Activated CD8-positive, alpha-beta T cell treated with anti-CD3 and anti-CD28 coated beads for 36 hours (primary cell): ENCODE measurements at regions not wholly inside any gene's neighbourhood (a gene's known extent, or its start where the extent isn't known, plus 50 kb on each side); places are given as distances from the start of the nearest gene placed in this dataset.
A peak's percentile ranks its signal among the peaks of the same experiment; 100 is the strongest.

Experiments used
- ATAC-seq: fragments of 200-7000 bp; cut with Tn5 transposase; one replicate; pipeline ENCODE4 v1.10.0; 2021; ENCODE audit warnings: mild to moderate bottlenecking, moderate library complexity
- CTCF ChIA-PET: fragments of 350-600 bp; sonication (Branson Sonifier 250); formaldehyde crosslinking; loops from one replicate; lab custom pipeline; 2021; ENCODE audit warnings: antibody characterized with exemption; lab: Charles Lee
- POLR2A ChIA-PET: fragments of 350-600 bp; sonication (Branson Sonifier 250); formaldehyde crosslinking; loops from one replicate; lab custom pipeline; 2021; ENCODE audit warnings: antibody characterized with exemption; lab: Charles Lee
- DNase-seq: peaks from one replicate; pipeline ENCODE4 v3.0.0-alpha.2; 2020
- H3K27ac Mint-ChIP-seq: one replicate; pipeline ENCODE4 v1.8.0; 2021; ENCODE audit warnings: mild to moderate bottlenecking, mixed read lengths
- H3K27me3 Mint-ChIP-seq: one replicate; pipeline ENCODE4 v1.8.0; 2021; ENCODE audit warnings: mixed read lengths
- H3K36me3 Mint-ChIP-seq: one replicate; pipeline ENCODE4 v1.8.0; 2021; ENCODE audit warnings: low read depth, mixed read lengths
- H3K4me1 Mint-ChIP-seq: one replicate; pipeline ENCODE4 v1.8.0; 2021; ENCODE audit warnings: low read depth, mixed read lengths
- H3K4me3 Mint-ChIP-seq: one replicate; pipeline ENCODE4 v1.8.0; 2021; ENCODE audit warnings: mild to moderate bottlenecking, moderate library complexity, mixed read lengths
- H3K9me3 Mint-ChIP-seq: one replicate; pipeline ENCODE4 v1.8.0; 2021; ENCODE audit warnings: mixed read lengths
- CTCF ChIP-seq: fragments of 200-600 bp; IDR thresholded peaks from one replicate; pipeline ENCODE4 v1.8.0; 2022; ENCODE audit warnings: antibody characterized with exemption, mild to moderate bottlenecking
- intact Hi-C: fragments of 100-400 bp; cut with micrococcal nuclease; formaldehyde crosslinking; loops from one replicate; pipeline ENCODE4 v1.10.0; 2022

DNA sequence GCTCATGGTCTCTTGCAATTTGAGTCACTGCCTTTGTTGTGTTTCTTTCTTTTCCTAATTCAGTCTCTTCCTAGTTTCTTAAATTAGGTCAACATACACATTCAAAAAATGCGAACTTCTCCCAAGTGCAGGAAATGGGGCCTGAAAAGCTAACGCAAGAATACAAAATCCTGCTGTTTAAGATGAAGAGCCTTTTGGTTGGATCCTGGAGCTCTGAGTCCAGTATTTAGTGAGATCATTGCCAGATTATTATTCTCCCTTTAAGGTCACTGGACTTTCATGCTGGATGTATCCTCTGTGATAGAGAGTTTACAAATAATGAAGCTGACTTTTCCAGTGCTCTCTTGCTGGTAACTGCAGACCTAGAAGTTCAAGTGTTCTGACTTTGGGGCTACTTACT lies 401.9 kb upstream of the MKI67 start:
- ATAC-seq: no peak
- no peak overlapping the region for H3K27ac Mint-ChIP-seq
- no peaks in the 10 kb centered on the region for H3K4me1 Mint-ChIP-seq
- TF ChIP-seq CTCF: no peak
- intact Hi-C loops: loop anchor here (10.0 kb wide), 1 partner anchor 263 kb away; no protein-coding TSS in a partner anchor
- ChIA-PET POLR2A (interaction anchor here (0.6 kb wide), 1 partner anchor 19 kb away, joined by 3 read pairs; no protein-coding TSS in a partner anchor), CTCF (interaction anchor here (1.5 kb wide), 1 partner anchor 259 kb away, joined by 3 read pairs; no protein-coding TSS in a partner anchor)
- no peak for DNase-seq
- no peaks in the 10 kb centered on the region for H3K36me3 Mint-ChIP-seq
- H3K4me3 Mint-ChIP-seq: no peak overlapping the region
- no peaks in the 10 kb centered on the region for H3K9me3 Mint-ChIP-seq
- peaks cover 4% of the 10 kb centered on the region for H3K27me3 Mint-ChIP-seq

GRCh38 chr10:128528781-128529180 lies 402.6 kb upstream of the MKI67 start:
- CTCF ChIA-PET: interaction anchor here (1.5 kb wide), 1 partner anchor 260 kb away, joined by 3 read pairs; no protein-coding TSS in a partner anchor
- intact Hi-C loops: loop anchor here (10.0 kb wide), 1 partner anchor 264 kb away; no protein-coding TSS in a partner anchor
- H3K4me3 Mint-ChIP-seq: no peak overlapping the region

DNA sequence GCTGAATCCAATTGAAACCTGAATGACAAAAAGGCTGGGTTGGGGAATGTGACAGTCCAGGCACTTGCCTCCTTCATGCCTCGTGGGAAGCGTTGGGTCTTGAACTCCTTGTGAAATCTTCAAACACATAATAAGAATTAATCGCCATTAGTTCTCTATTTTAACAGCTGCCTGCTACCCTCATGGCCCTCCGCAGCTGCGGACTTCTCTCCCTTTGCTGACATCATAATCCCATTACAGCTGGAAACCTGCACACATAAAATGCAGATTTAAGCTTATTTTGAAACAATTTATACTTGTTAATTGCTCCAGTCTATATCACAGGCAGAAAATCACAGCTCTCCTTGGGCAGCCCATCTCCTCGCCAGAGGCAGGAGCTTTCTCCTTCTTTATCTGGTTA lies 403.0 kb upstream of the MKI67 start:
- H3K36me3 Mint-ChIP-seq: no peaks in the 10 kb centered on the region
- H3K27me3 Mint-ChIP-seq: peaks cover 6% of the 10 kb centered on the region
- H3K4me1 Mint-ChIP-seq: no peaks in the 10 kb centered on the region
- H3K27ac Mint-ChIP-seq: no peak overlapping the region
- intact Hi-C loops: loop anchor here (10.0 kb wide), 1 partner anchor 264 kb away; no protein-coding TSS in a partner anchor
- no peaks in the 10 kb centered on the region for H3K9me3 Mint-ChIP-seq
- ChIA-PET CTCF (interaction anchor here (1.5 kb wide), 1 partner anchor 260 kb away, joined by 3 read pairs; no protein-coding TSS in a partner anchor), POLR2A (no interaction called here)
- ATAC-seq: no peak
- DNase-seq: no peak
- H3K4me3 Mint-ChIP-seq: no peak overlapping the region
- TF ChIP-seq CTCF: no peak

More at GRCh38 chr10:128528781-128529180, 402.6 kb upstream of the MKI67 start:
- POLR2A ChIA-PET: interaction anchor here (0.6 kb wide), 1 partner anchor 20 kb away, joined by 3 read pairs; no protein-coding TSS in a partner anchor
- Mint-ChIP-seq H3K9me3 (no peaks in the 10 kb centered on the region), H3K36me3 (no peaks in the 10 kb centered on the region), H3K27me3 (peaks cover 6% of the 10 kb centered on the region), H3K4me1 (no peaks in the 10 kb centered on the region), H3K27ac (no peak overlapping the region)
- no peak for TF ChIP-seq CTCF
- ATAC-seq: no peak
- no peak for DNase-seq

DNA sequence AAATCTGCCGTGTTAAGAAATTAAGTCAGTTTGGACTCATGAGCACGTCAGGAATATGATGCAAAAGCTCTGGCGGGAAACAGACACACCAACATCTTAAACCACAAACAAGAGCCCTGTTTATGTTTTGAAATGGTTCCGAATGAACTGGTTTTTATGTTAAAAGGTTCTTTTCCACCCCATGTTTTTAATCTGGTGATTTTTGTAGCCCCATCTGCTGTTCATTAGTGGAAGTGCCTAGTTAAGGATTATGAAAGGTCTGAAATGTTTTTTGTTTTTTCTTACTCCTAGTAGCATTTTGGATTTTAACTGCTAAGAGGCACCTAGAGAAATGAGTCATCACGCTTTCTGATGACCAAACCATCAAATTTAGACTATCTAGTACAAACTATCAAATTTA lies 404.1 kb upstream of the MKI67 start:
- peak; percentile 31 for TF ChIP-seq CTCF
- intact Hi-C loops: no loop called here
- H3K4me3 Mint-ChIP-seq: no peak overlapping the region
- DNase-seq: no peak
- H3K36me3 Mint-ChIP-seq: no peaks in the 10 kb centered on the region
- ChIA-PET CTCF (interaction anchor here (1.0 to 1.5 kb wide), 2 partner anchors 11 to 18 kb away, joined by 3 read pairs; no protein-coding TSS in a partner anchor), POLR2A (no interaction called here)
- H3K27ac Mint-ChIP-seq: no peak overlapping the region
- peaks cover 12% of the 10 kb centered on the region for H3K27me3 Mint-ChIP-seq
- H3K4me1 Mint-ChIP-seq: no peaks in the 10 kb centered on the region
- no peaks in the 10 kb centered on the region for H3K9me3 Mint-ChIP-seq
- no peak for ATAC-seq

DNA sequence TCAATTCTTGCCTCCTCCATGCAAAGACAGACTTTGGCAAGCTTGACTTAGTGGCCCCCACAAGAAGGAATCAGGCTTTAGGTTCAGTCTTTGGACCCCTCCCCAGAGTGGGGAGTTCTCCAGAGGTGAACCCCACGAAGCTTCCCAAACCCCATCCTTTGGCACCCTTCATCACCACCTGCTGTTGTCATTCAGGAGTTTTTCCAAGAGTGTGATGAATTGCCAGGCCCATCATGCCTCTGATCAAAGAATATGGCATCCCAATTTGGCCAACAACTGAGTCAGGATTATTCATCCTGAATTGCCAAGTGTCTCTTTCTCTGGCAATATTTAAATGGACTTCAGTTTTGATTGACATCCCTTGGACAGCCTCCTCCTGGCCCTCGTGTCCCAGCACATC lies 404.7 kb upstream of the MKI67 start:
- CTCF ChIA-PET: interaction anchor here (1.4 to 1.5 kb wide), 2 partner anchors 18 to 267 kb away, joined by 3 to 4 read pairs; no protein-coding TSS in a partner anchor
- Mint-ChIP-seq H3K4me3 (no peak overlapping the region), H3K36me3 (no peaks in the 10 kb centered on the region), H3K9me3 (no peaks in the 10 kb centered on the region), H3K27ac (no peak overlapping the region), H3K4me1 (no peaks in the 10 kb centered on the region), H3K27me3 (peaks cover 13% of the 10 kb centered on the region)
- ATAC-seq (no peak), DNase-seq (no peak)
- no peak for TF ChIP-seq CTCF
- POLR2A ChIA-PET: no interaction called here
- intact Hi-C loops: no loop called here
